Neural progenitor cell (in vitro differentiated cells): ENCODE measurements at regions not wholly inside any gene's neighbourhood (a gene's known extent, or its start where the extent isn't known, plus 50 kb on each side); places are given as distances from the start of the nearest gene placed in this dataset.
"Not testable (repeated sequence)": the region's sequence is repeated elsewhere in the genome, so short reads cannot be mapped to it uniquely, and the experiment has no call there.

ENCODE experiments used
- DNase-seq: peaks from one replicate; pipeline ENCODE4 v3.0.0-alpha.2; 2016; ENCODE audit warnings: low spot score
- H2AFZ ChIP-seq: fragments of 200-600 bp; sonication (generic); replicated peaks from 2 replicates; pipeline ENCODE4 v1.6.1; 2016; ENCODE audit warnings: antibody characterized with exemption
- H3F3A ChIP-seq: fragments of 200-600 bp; sonication (generic); 2 replicates; pipeline ENCODE4 v1.6.1; 2016; ENCODE audit warnings: antibody characterized with exemption, low read depth
- H3K27ac ChIP-seq: fragments of 200-600 bp; sonication (generic); 2 replicates; pipeline ENCODE4 v1.5.1; 2016; ENCODE audit warnings: mild to moderate bottlenecking
- H3K27me3 ChIP-seq: fragments of 200-600 bp; sonication (generic); 2 replicates; pipeline ENCODE4 v1.6.1; 2016; ENCODE audit warnings: mild to moderate bottlenecking, moderate library complexity
- H3K36me3 ChIP-seq: fragments of 200-600 bp; sonication (generic); 2 replicates; pipeline ENCODE4 v1.5.1; 2016
- H3K4me1 ChIP-seq: fragments of 200-600 bp; sonication (generic); 2 replicates; pipeline ENCODE4 v1.6.1; 2016; ENCODE audit warnings: mixed run types
- H3K4me2 ChIP-seq: fragments of 200-600 bp; sonication (generic); 2 replicates; pipeline ENCODE4 v1.6.1; 2016
- H3K4me3 ChIP-seq: fragments of 200-600 bp; sonication (generic); 2 replicates; pipeline ENCODE4 v1.5.1; 2016
- H3K79me2 ChIP-seq: fragments of 200-600 bp; sonication (generic); 2 replicates; pipeline ENCODE4 v1.6.1; 2016; ENCODE audit warnings: low read depth
- H3K9ac ChIP-seq: fragments of 200-600 bp; sonication (generic); 2 replicates; pipeline ENCODE4 v1.6.1; 2016
- H3K9me3 ChIP-seq: fragments of 200-600 bp; sonication (generic); 2 replicates; pipeline ENCODE4 v1.5.1; 2016; ENCODE audit warnings: low read depth
- H4K20me1 ChIP-seq: fragments of 200-600 bp; sonication (generic); 2 replicates; pipeline ENCODE4 v1.6.1; 2016; ENCODE audit warnings: low read depth
- H3K27ac Mint-ChIP-seq: 3 replicates; pipeline ENCODE4 v1.8.0; 2021; ENCODE audit warnings: mixed read lengths
- H3K27me3 Mint-ChIP-seq: 2 replicates; pipeline ENCODE4 v1.8.0; 2022; ENCODE audit warnings: low read depth, mild to moderate bottlenecking, inconsistent platforms, moderate library complexity, mixed read lengths; ENCODE audit not compliant: insufficient read depth
- H3K36me3 Mint-ChIP-seq: 3 replicates; pipeline ENCODE4 v1.8.0; 2021; ENCODE audit warnings: mixed read lengths
- H3K4me1 Mint-ChIP-seq: 3 replicates; pipeline ENCODE4 v1.8.0; 2021; ENCODE audit warnings: mixed read lengths
- H3K4me3 Mint-ChIP-seq: 3 replicates; pipeline ENCODE4 v1.8.0; 2021; ENCODE audit warnings: mild to moderate bottlenecking, moderate library complexity, mixed read lengths
- H3K9me3 Mint-ChIP-seq: 3 replicates; pipeline ENCODE4 v1.8.0; 2020; ENCODE audit warnings: mixed read lengths
- EZH2 ChIP-seq: fragments of 200-600 bp; sonication (generic); IDR thresholded peaks from 2 replicates; pipeline ENCODE4 v1.6.1; 2017; ENCODE audit warnings: antibody characterized with exemption, mild to moderate bottlenecking, moderate library complexity
- EZH2phosphoT487 ChIP-seq: fragments of 200-600 bp; sonication (generic); IDR thresholded peaks from 2 replicates; pipeline ENCODE4 v1.6.1; 2017; ENCODE audit warnings: antibody characterized with exemption
- TF ChIP-seq, protein P1 (sequence below): fragments of 200-600 bp; sonication (generic); IDR thresholded peaks from 2 replicates; pipeline ENCODE4 v1.5.1; 2017; ENCODE audit warnings: antibody characterized with exemption, mild to moderate bottlenecking

DNA sequence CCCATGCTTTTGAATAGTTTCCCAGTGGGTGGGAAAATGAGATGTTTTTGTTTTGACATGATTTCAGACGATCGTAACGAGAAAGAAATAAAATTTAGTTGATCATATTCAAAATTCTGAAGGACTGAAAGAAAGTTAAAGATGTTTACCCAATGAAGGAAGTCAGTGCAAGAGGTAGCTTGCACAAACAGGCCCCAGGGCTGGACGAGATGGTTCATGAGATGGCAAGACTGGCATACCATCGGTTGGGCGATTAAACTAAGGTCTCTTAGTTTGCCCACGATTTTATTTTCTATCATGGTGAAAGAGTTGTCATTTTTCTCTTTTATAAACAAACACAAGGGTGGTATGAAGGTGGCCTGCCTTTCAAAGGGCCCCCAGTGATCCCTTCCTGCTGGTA lies 124.5 kb upstream of the TBX5 start:
- Histone ChIP-seq H3K27me3 (peaks cover 22% of the 10 kb centered on the region), H3K4me1 (no peaks in the 10 kb centered on the region), H3K4me3 (no peak overlapping the region), H3K27ac (no peak overlapping the region), H3K9ac (no peak overlapping the region), H4K20me1 (no peaks in the 10 kb centered on the region), H2AFZ (no peak overlapping the region), H3K36me3 (no peaks in the 10 kb centered on the region), H3F3A (no peaks in the 10 kb centered on the region), H3K9me3 (no peaks in the 10 kb centered on the region), H3K4me2 (no peak overlapping the region), H3K79me2 (no peaks in the 10 kb centered on the region)
- Mint-ChIP-seq H3K36me3 (no peaks in the 10 kb centered on the region), H3K27me3 (peaks cover 4% of the 10 kb centered on the region), H3K4me1 (no peaks in the 10 kb centered on the region), H3K27ac (no peak overlapping the region), H3K4me3 (no peak overlapping the region), H3K9me3 (no peaks in the 10 kb centered on the region)
- DNase-seq = no peak
- TF ChIP-seq, protein P1, sequence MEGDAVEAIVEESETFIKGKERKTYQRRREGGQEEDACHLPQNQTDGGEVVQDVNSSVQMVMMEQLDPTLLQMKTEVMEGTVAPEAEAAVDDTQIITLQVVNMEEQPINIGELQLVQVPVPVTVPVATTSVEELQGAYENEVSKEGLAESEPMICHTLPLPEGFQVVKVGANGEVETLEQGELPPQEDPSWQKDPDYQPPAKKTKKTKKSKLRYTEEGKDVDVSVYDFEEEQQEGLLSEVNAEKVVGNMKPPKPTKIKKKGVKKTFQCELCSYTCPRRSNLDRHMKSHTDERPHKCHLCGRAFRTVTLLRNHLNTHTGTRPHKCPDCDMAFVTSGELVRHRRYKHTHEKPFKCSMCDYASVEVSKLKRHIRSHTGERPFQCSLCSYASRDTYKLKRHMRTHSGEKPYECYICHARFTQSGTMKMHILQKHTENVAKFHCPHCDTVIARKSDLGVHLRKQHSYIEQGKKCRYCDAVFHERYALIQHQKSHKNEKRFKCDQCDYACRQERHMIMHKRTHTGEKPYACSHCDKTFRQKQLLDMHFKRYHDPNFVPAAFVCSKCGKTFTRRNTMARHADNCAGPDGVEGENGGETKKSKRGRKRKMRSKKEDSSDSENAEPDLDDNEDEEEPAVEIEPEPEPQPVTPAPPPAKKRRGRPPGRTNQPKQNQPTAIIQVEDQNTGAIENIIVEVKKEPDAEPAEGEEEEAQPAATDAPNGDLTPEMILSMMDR = no peak
- no peak for TF ChIP-seq EZH2phosphoT487
- no peak for TF ChIP-seq EZH2

DNA sequence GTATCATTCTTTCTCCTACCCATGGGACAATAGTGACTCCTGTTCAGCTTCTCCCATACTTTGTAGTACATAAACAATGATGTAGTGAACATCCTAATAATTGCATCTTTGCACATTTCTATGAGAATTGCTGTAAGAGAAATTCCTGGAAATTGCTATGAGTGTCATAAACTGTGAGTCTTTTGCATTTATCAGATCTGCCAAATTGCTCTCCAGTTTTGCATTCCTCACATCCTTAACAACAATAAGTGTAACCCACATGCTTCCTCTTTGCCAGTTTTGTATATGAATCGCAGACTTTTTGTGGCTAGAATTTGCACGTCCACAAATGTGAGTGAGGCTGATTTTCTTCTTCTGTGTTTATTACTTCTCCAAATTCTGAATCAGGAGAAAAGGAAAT lies 124.0 kb upstream of the TBX5 start:
- TF ChIP-seq, protein P1 = no peak
- no peak for TF ChIP-seq EZH2phosphoT487
- TF ChIP-seq EZH2 = no peak
- Histone ChIP-seq H4K20me1 (no peaks in the 10 kb centered on the region), H3K9ac (no peak overlapping the region), H3K79me2 (no peaks in the 10 kb centered on the region), H3K4me1 (no peaks in the 10 kb centered on the region), H3K27me3 (peaks cover 27% of the 10 kb centered on the region), H3K9me3 (no peaks in the 10 kb centered on the region), H2AFZ (no peak overlapping the region), H3K4me3 (no peak overlapping the region), H3K36me3 (no peaks in the 10 kb centered on the region), H3K4me2 (no peak overlapping the region), H3F3A (no peaks in the 10 kb centered on the region), H3K27ac (no peak overlapping the region)
- Mint-ChIP-seq H3K36me3 (no peaks in the 10 kb centered on the region), H3K4me1 (no peaks in the 10 kb centered on the region), H3K9me3 (no peaks in the 10 kb centered on the region), H3K27ac (no peak overlapping the region), H3K27me3 (peaks cover 4% of the 10 kb centered on the region), H3K4me3 (no peak overlapping the region)
- no peak for DNase-seq

DNA sequence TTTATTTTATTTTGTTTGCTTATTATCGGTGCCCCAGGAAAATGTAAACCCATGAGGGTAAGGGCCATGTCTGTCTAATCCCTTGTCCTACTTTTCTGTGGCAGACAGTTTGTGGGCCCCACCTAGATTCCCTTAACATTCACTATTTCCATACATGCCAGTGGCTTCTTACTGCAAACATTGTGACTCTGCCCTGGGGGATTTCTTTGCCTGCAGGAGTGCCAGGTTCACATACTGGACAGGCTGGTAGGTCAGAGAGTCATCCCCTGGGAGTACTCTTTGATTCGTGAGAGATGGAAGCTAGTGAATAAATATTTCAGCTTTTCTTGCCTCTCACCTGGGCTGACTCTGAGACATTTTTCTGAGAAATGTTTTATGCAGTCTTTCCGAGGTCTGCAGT lies 122.8 kb upstream of the TBX5 start:
- Histone ChIP-seq H4K20me1 (no peaks in the 10 kb centered on the region), H3K36me3 (no peaks in the 10 kb centered on the region), H2AFZ (no peak overlapping the region), H3K9me3 (no peaks in the 10 kb centered on the region), H3K79me2 (no peaks in the 10 kb centered on the region), H3K27ac (no peak overlapping the region), H3F3A (no peaks in the 10 kb centered on the region), H3K4me2 (no peak overlapping the region), H3K4me3 (no peak overlapping the region), H3K27me3 (peaks cover 27% of the 10 kb centered on the region), H3K4me1 (no peaks in the 10 kb centered on the region), H3K9ac (no peak overlapping the region)
- H3K36me3 Mint-ChIP-seq = no peaks in the 10 kb centered on the region
- H3K27ac Mint-ChIP-seq = no peak overlapping the region
- H3K27me3 Mint-ChIP-seq = peaks cover 4% of the 10 kb centered on the region
- H3K9me3 Mint-ChIP-seq = no peaks in the 10 kb centered on the region
- TF ChIP-seq EZH2 (no peak), EZH2phosphoT487 (no peak)
- TF ChIP-seq, protein P1 = no peak
- no peak for DNase-seq
- no peak overlapping the region for H3K4me3 Mint-ChIP-seq
- H3K4me1 Mint-ChIP-seq = no peaks in the 10 kb centered on the region

DNA sequence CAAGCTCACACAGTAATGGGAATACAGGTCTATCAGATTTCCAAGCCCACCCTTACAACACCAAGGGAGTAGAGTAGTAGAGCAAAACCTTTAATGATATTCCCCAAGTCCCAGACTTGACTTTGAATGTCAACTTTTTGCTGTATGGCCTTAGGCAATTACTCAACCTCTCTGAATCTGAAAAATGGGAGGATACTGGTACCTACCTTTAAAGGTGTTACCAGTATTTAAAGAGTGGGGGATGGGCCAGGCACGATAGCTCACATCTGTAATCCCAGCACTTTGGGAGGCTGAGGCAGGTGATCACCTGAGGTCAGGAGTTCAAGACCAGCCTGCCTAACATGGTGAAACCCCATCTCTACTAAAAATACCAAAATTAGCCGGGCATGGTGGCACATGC lies 115.2 kb upstream of the TBX5 start:
- not testable (repeated sequence) for H2AFZ ChIP-seq, H3K36me3 ChIP-seq, H3K9me3 Mint-ChIP-seq, H3K9me3 ChIP-seq, H3K4me2 ChIP-seq, H3K4me3 ChIP-seq, H3K27ac Mint-ChIP-seq, H3K4me3 Mint-ChIP-seq, H3K9ac ChIP-seq, H3F3A ChIP-seq, H3K36me3 Mint-ChIP-seq, H3K27ac ChIP-seq, H3K79me2 ChIP-seq, H3K4me1 Mint-ChIP-seq, H3K4me1 ChIP-seq, H4K20me1 ChIP-seq, DNase-seq, H3K27me3 Mint-ChIP-seq
- peaks cover 16% of the 10 kb centered on the region for H3K27me3 ChIP-seq
